ENCODE measurements at regions not wholly inside any gene's neighbourhood (a gene's known extent, or its start where the extent isn't known, plus 50 kb on each side); places are given as distances from the start of the nearest gene placed in this dataset.

DNA sequence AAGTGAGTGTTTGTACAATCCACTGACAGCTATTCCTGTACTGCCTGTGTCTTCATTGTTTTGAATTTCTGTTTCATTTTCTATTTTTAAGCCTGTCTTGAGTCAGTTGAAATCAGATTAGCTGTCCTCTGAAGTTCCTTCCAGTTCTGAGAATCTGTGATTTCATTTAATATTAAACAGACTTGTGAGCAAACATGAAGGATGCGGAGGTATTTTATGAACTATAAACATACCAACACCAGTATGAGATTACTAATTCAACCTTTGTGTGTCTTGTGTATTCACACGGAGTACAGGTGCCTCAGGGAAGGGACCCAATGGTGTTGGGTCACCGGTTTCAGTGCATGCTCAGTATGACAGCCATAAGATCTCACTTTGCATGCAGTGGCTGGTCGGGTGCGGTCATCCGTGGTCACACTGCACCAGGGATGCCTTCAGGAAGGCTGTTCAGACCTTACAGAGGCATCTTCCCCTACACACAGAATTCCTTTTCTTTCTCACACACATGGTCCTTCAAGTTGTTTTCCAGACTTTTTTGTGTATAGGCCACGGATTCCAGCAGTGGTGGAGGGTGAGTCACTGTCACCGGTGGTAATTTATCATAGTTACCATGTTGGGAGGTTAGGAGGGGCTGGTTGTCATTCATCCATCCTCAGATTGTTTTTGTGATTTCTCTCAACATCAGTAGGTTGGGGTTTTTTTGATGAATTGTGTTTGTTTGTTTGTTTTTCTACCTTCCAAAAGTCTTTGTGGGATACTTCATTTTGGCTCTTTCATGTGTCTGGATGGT lies 103.0 kb upstream of the SFSWAP start:
- no peak for TF ChIP-seq SIN3A (IDR thresholded peaks at IDR 0.05; ENCODE audit: borderline replicate concordance, insufficient read depth, low read length)
- TF ChIP-seq, protein P1, sequence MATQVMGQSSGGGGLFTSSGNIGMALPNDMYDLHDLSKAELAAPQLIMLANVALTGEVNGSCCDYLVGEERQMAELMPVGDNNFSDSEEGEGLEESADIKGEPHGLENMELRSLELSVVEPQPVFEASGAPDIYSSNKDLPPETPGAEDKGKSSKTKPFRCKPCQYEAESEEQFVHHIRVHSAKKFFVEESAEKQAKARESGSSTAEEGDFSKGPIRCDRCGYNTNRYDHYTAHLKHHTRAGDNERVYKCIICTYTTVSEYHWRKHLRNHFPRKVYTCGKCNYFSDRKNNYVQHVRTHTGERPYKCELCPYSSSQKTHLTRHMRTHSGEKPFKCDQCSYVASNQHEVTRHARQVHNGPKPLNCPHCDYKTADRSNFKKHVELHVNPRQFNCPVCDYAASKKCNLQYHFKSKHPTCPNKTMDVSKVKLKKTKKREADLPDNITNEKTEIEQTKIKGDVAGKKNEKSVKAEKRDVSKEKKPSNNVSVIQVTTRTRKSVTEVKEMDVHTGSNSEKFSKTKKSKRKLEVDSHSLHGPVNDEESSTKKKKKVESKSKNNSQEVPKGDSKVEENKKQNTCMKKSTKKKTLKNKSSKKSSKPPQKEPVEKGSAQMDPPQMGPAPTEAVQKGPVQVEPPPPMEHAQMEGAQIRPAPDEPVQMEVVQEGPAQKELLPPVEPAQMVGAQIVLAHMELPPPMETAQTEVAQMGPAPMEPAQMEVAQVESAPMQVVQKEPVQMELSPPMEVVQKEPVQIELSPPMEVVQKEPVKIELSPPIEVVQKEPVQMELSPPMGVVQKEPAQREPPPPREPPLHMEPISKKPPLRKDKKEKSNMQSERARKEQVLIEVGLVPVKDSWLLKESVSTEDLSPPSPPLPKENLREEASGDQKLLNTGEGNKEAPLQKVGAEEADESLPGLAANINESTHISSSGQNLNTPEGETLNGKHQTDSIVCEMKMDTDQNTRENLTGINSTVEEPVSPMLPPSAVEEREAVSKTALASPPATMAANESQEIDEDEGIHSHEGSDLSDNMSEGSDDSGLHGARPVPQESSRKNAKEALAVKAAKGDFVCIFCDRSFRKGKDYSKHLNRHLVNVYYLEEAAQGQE (IDR thresholded peaks at IDR 0.05; ENCODE audit: insufficient read depth in 1 of 2, low read depth in 2 of 2, low read length in 2 of 2): no peak
- TF ChIP-seq POLR2AphosphoS5 (IDR thresholded peaks at IDR 0.05; ENCODE audit: low read depth, low read length): no peak
- no peak for TF ChIP-seq TAF1 (IDR thresholded peaks at IDR 0.05; ENCODE audit: borderline replicate concordance, insufficient read depth, low read length)
- no peak for TF ChIP-seq FOXP2 (optimal IDR thresholded peaks at IDR 0.05; ENCODE audit: borderline replicate concordance, extremely low read depth, extremely low read length, insufficient read depth)

DNA sequence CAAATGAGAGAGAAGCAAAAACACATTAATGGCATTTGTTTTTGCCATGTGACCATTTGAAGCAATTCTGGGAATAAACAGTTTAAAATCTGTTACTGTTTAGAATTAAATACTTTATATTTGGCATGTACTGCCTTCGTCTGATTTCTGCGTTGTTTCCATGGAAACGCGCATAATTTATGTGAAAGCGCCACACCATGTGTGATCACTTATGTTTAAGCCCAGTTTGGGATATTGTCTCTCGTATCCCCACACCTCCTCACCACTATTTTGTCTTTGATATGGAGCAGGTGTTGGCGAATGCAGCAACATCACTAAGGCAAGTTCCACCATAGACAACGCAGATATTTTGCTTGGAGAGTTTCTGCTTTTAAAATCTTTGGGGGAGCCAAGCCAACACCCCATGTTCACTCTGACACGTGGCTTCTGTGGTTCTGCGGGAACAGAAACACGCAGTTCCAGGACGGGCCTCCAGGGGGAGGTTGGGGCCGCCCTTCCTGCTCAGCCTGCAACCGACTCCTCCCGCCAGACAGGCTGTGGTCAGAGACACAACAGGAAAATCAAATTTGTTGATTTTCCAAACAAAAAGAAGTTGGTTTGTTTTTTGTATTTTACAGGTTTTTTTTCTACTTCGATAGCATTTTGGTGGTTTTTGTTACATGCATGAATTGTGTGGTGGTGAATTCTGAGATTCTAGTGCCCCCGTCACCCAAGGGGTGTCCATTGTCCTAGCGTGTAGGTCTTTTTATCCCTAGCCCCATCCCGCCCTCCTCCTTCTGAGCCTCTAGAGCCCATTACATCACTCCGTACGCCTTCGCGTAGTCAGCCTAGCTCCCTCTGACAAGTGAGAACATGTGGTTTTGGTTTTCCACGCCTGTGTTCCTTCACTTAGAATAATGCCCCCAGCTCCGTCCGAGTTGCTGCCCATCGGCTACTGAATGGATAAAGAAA lies 101.9 kb upstream of the SFSWAP start:
- TF ChIP-seq FOXP2 (optimal IDR thresholded peaks at IDR 0.05; ENCODE audit: borderline replicate concordance, extremely low read depth, extremely low read length, insufficient read depth) (no peak), TAF1 (IDR thresholded peaks at IDR 0.05; ENCODE audit: borderline replicate concordance, insufficient read depth, low read length) (no peak), SIN3A (IDR thresholded peaks at IDR 0.05; ENCODE audit: borderline replicate concordance, insufficient read depth, low read length) (no peak), POLR2AphosphoS5 (IDR thresholded peaks at IDR 0.05; ENCODE audit: low read depth, low read length) (no peak)
- TF ChIP-seq, protein P1 (IDR thresholded peaks at IDR 0.05; ENCODE audit: insufficient read depth in 1 of 2, low read depth in 2 of 2, low read length in 2 of 2): no peak

DNA sequence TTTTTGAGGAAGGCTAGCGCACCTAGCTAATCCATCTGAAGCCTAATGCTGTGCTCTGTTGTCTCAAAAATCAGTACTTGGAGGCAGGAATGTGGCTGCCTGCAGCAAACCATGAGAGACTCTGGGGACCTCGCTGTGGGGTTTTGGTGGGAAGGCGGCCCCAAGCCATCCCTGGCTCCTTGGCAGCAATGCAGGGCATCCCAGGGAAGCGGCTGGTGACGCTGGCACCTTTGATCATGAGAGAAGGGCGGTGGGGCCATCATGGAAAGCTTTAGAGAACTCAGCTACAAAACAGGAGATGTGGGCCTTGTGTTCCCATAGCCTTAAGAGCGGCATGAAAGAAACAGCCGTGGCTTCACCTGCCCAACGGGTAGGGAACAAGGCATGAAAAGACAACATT lies 101.1 kb upstream of the SFSWAP start:
- no peak for TF ChIP-seq TAF1 (IDR thresholded peaks at IDR 0.05; ENCODE audit: borderline replicate concordance, insufficient read depth, low read length)
- no peak for TF ChIP-seq FOXP2 (optimal IDR thresholded peaks at IDR 0.05; ENCODE audit: borderline replicate concordance, extremely low read depth, extremely low read length, insufficient read depth)
- no peak for TF ChIP-seq POLR2AphosphoS5 (IDR thresholded peaks at IDR 0.05; ENCODE audit: low read depth, low read length)
- TF ChIP-seq, protein P1 (IDR thresholded peaks at IDR 0.05; ENCODE audit: insufficient read depth in 1 of 2, low read depth in 2 of 2, low read length in 2 of 2): no peak
- TF ChIP-seq SIN3A (IDR thresholded peaks at IDR 0.05; ENCODE audit: borderline replicate concordance, insufficient read depth, low read length): no peak

DNA sequence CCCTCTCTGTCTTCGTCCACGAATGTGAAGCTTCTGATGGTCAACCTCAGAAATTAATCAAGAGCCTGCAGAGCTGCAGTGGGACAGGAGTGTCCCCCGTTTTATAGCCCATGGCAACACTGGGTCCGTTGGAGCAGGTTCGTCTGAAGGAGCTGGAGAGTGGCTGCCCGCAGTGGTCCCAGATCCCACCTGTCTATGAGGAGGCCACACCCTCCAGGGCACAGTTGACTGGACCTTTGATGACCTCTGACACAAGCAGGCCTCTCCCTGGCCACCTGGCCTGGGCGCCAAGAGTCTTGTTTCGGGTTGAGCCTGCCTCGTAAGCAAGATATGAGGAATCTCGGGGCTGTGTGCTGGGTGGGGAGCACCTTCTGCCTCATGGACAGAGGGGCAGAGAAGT lies 100.7 kb upstream of the SFSWAP start:
- TF ChIP-seq, protein P1 (IDR thresholded peaks at IDR 0.05; ENCODE audit: insufficient read depth in 1 of 2, low read depth in 2 of 2, low read length in 2 of 2): no peak
- TF ChIP-seq TAF1 (IDR thresholded peaks at IDR 0.05; ENCODE audit: borderline replicate concordance, insufficient read depth, low read length): no peak
- no peak for TF ChIP-seq POLR2AphosphoS5 (IDR thresholded peaks at IDR 0.05; ENCODE audit: low read depth, low read length)
- no peak for TF ChIP-seq FOXP2 (optimal IDR thresholded peaks at IDR 0.05; ENCODE audit: borderline replicate concordance, extremely low read depth, extremely low read length, insufficient read depth)
- no peak for TF ChIP-seq SIN3A (IDR thresholded peaks at IDR 0.05; ENCODE audit: borderline replicate concordance, insufficient read depth, low read length)

Measured in PFSK-1 (cell line).